HEK293T (cell line): ENCODE measurements at regions not wholly inside any gene's neighbourhood (a gene's known extent, or its start where the extent isn't known, plus 50 kb on each side); places are given as distances from the start of the nearest gene placed in this dataset.

Experiments
- BHLHE40 ChIP-seq: fragments of 450-650 bp; IDR thresholded peaks from 2 replicates; pipeline ENCODE4 v1.6.1; 2016; ENCODE audit warnings: mild to moderate bottlenecking, moderate library complexity, borderline replicate concordance
- CTBP1 ChIP-seq: fragments of 450-650 bp; IDR thresholded peaks from 2 replicates; pipeline ENCODE4 v1.6.1; 2016; ENCODE audit warnings: borderline replicate concordance
- ELF4 ChIP-seq: fragments of 450-650 bp; IDR thresholded peaks from 2 replicates; pipeline ENCODE4 v1.6.1; 2017; ENCODE audit warnings: antibody characterized with exemption
- FOXK2 ChIP-seq: fragments of 450-650 bp; IDR thresholded peaks from 2 replicates; pipeline ENCODE4 v1.6.1; 2016; ENCODE audit warnings: mild to moderate bottlenecking
- FOXM1 ChIP-seq: fragments of 450-650 bp; IDR thresholded peaks from 2 replicates; pipeline ENCODE4 v1.6.1; 2017; ENCODE audit warnings: mild to moderate bottlenecking, borderline replicate concordance
- HDGF ChIP-seq: fragments of 450-650 bp; IDR thresholded peaks from 2 replicates; pipeline ENCODE4 v1.6.1; 2017; ENCODE audit warnings: antibody characterized with exemption, borderline replicate concordance
- L3MBTL2 ChIP-seq: fragments of 450-650 bp; conservative IDR thresholded peaks from 2 replicates; pipeline ENCODE4 v1.6.1; 2016; ENCODE audit warnings: mild to moderate bottlenecking
- PKNOX1 ChIP-seq: fragments of 450-650 bp; IDR thresholded peaks from 2 replicates; pipeline ENCODE4 v1.6.1; 2016
- SP1 ChIP-seq: fragments of 450-650 bp; IDR thresholded peaks from 2 replicates; pipeline ENCODE4 v1.6.1; 2017
- ZNF384 ChIP-seq: fragments of 450-650 bp; IDR thresholded peaks from 2 replicates; pipeline ENCODE4 v1.6.1; 2016

GRCh38 chr5:153342487-153342886, 148.0 kb upstream of the GRIA1 start:
- TF ChIP-seq BHLHE40 (no peak), SP1 (no peak), CTBP1 (no peak), ZNF384 (no peak), ELF4 (no peak), PKNOX1 (no peak), HDGF (no peak), FOXM1 (no peak), FOXK2 (no peak), L3MBTL2 (no peak)
